ENCODE measurements at regions not wholly inside any gene's neighbourhood (a gene's known extent, or its start where the extent isn't known, plus 50 kb on each side); places are given as distances from the start of the nearest gene placed in this dataset.
"Not testable (repeated sequence)": the region's sequence is repeated elsewhere in the genome, so short reads cannot be mapped to it uniquely, and the experiment has no call there.

DNA sequence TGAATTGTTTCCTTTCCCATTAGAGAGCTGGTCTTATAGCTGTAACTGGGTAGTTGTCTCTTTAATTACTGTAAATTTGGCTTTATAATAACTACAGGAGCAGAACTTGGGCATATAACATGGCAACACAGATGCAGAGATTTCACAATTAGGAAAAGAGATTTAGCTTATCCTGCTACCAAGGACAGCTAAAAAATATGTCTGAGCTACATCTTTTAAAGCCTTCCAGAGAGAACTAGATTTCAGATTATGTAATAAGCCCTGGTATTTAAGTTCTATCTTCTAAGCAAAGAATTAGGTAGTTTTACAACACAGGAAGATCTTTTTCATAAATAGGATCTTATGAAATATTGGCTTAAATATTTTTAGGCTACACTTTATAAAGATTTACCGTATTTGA is 313.8 kb downstream of the S1PR1 start:
- no peak for DNase-seq (ENCODE audit: low read depth)

DNA sequence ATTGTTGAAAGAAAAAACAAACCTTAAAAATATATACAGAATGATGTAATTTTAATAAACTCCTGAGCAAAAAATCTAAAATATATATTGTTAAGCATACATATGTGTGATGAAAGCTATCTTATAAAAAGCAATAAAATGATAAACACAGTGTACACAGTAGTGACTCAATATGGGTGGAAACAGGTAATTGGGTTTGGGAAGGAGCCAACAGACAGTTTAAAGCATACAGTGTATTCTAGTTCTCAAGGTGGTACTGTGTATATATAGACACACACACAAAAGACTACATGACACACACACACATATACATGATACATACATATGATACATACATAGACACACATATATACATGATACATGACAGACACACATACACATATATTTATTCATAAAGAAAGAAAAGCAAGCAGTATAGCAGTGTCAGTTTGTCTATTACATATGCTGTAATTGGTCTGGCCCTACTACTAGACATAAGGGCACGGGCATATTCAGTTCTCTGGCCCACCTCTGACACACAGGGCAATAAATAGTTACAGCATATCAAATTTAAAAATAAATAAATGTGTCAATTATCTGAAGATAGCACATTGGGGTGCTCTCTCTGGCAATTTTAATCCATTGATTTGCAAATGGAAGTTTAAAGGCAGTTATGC is 330.2 kb downstream of the S1PR1 start:
- DNase-seq (ENCODE audit: low read depth): no peak

GRCh38 chr1:101567582-101568189 is 330.9 kb downstream of the S1PR1 start:
- DNase-seq (ENCODE audit: low read depth): peak; percentile 19

DNA sequence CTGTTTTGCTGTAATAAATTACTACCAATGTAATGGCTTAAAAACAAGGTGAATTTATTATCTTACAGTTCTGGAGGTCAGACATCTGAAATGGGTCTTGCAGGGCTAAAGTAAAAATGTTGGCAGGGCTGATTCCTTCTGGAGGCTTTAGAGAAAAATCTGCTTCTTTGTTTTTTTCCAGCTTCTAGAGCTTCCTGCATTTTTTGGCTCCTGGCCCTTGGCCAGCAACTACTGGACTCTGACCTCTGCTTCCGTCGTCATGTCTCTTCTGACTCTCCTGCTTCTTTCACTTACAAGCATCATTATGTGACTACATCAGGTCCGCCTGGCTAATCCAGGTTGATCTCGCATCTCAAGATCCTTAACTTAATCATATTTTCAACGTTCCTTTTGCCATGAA is 350.9 kb downstream of the S1PR1 start:
- DNase-seq (ENCODE audit: low read depth): no peak

- DNase-seq (ENCODE audit: low read depth): no peak
Measured at GRCh38 chr1:101588677-101589076, 351.9 kb downstream of the S1PR1 start.

- DNase-seq (ENCODE audit: low read depth): no peak
Measured at GRCh38 chr1:101592845-101593244, 356.0 kb downstream of the S1PR1 start.

GRCh38 chr1:101595881-101596374 is 359.1 kb downstream of the S1PR1 start:
- no peak for DNase-seq (ENCODE audit: low read depth)

GRCh38 chr1:101600615-101601014 is 363.8 kb downstream of the S1PR1 start:
- not testable (repeated sequence) for DNase-seq (ENCODE audit: low read depth)

DNA sequence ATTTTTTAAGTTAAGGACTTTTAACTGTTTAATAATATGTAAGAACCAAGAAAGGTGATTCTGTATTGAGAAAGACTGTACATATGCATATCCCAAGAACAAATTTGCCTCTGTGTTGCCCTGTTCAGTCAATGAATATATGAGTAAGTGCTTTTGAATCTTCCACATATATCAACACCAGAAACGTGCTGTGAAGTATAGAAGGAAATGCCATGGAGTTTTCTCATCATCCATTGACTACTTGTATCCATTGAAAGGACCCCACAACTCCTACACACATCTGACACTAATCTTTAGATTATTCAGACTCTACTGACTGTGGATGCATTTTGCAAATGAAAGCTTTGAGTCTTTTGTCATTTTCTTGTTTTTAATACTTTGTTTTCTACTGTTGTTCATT is 366.9 kb downstream of the S1PR1 start:
- DNase-seq (ENCODE audit: low read depth): no peak

DNA sequence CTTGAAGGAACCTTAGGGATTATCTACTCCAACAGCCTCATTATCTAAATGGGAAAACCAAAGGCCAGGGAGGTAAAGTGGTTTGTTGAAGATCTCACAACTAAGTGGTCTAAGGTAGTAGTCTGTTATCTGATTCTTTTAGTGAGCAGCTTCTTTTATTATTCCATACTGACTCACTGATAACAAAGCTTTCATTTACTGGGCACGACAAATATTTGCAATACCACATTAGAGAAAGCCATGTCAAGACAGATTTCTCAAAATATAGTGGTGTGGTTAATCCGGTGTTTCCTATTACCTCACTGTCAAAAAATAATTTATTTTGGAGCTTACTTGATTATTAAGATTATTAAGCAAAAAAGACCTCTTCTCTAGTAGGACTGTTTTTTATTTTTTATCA is 369.1 kb downstream of the S1PR1 start:
- no peak for DNase-seq (ENCODE audit: low read depth)

- no peak for DNase-seq (ENCODE audit: low read depth)
Measured at GRCh38 chr1:101613546-101613945, 376.7 kb downstream of the S1PR1 start.

DNA sequence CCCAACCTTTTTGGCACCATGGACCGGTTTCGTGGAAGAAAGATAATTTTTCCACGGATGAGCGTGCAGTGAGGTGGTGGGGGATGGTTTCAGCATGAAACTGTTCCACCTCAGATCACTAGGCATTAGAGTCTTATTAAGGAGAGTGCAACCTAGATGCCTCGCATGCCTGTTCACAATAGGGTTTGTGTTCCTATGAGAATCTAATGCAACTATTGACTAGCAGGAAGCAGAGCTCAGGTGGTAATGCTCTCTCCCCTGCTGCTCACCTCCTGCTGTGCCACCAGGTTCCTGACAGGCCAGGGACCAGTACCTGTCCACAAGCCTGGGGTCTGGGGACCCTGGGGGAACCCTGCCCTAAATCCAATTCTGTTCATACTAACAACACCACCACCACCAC is 377.8 kb downstream of the OLFM3 start:
- DNase-seq (ENCODE audit: low read depth): no peak

- DNase-seq (ENCODE audit: low read depth): no peak
Measured at GRCh38 chr1:101632548-101633272, 364.0 kb downstream of the OLFM3 start.

DNA sequence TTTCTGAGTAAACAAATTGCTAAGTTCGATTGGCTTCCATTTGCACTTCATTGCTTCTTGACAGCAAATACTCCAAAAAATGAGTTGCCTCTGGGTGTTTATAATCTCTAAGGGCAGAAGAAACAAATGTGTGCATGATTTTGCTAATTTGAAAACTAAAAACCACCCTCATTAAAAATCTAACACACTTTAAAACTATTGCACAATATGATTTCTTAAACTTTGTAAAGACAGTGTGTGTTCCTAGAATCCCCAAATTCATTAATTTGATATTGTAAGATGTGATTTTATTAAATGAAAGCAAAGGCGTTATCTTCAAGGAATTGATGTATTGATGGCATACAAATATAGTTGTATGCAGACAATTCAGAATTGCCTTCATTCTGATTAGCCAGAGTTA is 350.9 kb downstream of the OLFM3 start:
- DNase-seq (ENCODE audit: low read depth): no peak

- no peak for DNase-seq (ENCODE audit: low read depth)
Measured at GRCh38 chr1:101652484-101652883, 344.2 kb downstream of the OLFM3 start.

- DNase-seq (ENCODE audit: low read depth): no peak
Measured at GRCh38 chr1:101653482-101653946, 343.2 kb downstream of the OLFM3 start.

GRCh38 chr1:101664726-101665125 is 332.0 kb downstream of the OLFM3 start:
- no peak for DNase-seq (ENCODE audit: low read depth)

GRCh38 chr1:101667761-101668160 is 329.0 kb downstream of the OLFM3 start:
- DNase-seq (ENCODE audit: low read depth): no peak

GRCh38 chr1:101683136-101683535 is 313.6 kb downstream of the OLFM3 start:
- DNase-seq (ENCODE audit: low read depth): no peak

GRCh38 chr1:101683561-101683960 is 313.2 kb downstream of the OLFM3 start:
- no peak for DNase-seq (ENCODE audit: low read depth)

GRCh38 chr1:101697072-101697471 is 299.7 kb downstream of the OLFM3 start:
- DNase-seq (ENCODE audit: low read depth): no peak

- DNase-seq (ENCODE audit: low read depth): no peak
Measured at GRCh38 chr1:101698681-101699080, 298.0 kb downstream of the OLFM3 start.

GRCh38 chr1:101704895-101705294 is 291.8 kb downstream of the OLFM3 start:
- no peak for DNase-seq (ENCODE audit: low read depth)
